Pancreas (tissue), 10 donors: ENCODE measurements at regions not wholly inside any gene's neighbourhood (a gene's known extent, or its start where the extent isn't known, plus 50 kb on each side); places are given as distances from the start of the nearest gene placed in this dataset.

Experiments
- ATAC-seq, 4 donors: fragments of 200-7000 bp; cut with Tn5 transposase; one replicate each; pipeline versions ENCODE4 v1.8.0 to v1.9.1; 2020; ENCODE audit warnings: mild to moderate bottlenecking in 4 of 4, moderate library complexity in 4 of 4
- DNase-seq, 6 donors: peaks; one replicate each; pipeline ENCODE4 v3.0.0-alpha.2; 2020
- FAIRE-seq: peaks from 2 replicates; lab custom pipeline; 2012; peaks lifted over from hg19 to GRCh38; lab: Jason Lieb, UNC
- H3K27ac ChIP-seq, 4 donors: fragments of 200-600 bp; sonication (generic); 1 replicate in 3 of 4; 2 replicates in 1 of 4; pipeline versions ENCODE4 v1.5.0 to v1.8.0; 2020
- H3K27me3 ChIP-seq, 4 donors: fragments of 200-600 bp; one replicate each; pipeline ENCODE4 v1.8.0; 2021
- H3K36me3 ChIP-seq, 3 donors: fragments of 200-600 bp; sonication (generic) in 1 of 3; one replicate each; pipeline versions ENCODE4 v1.5.0 to v1.8.0; 2020 to 2021
- H3K4me1 ChIP-seq, 3 donors: fragments of 200-600 bp; one replicate each; pipeline ENCODE4 v1.8.0; 2021
- H3K4me3 ChIP-seq, 4 donors: fragments of 200-600 bp; sonication (generic) in 2 of 4; one replicate each; pipeline versions ENCODE4 v1.5.0 to v1.8.0; 2020 to 2021
- H3K9me3 ChIP-seq, 4 donors: fragments of 200-600 bp; one replicate each; pipeline ENCODE4 v1.8.0; 2021
- CTCF ChIP-seq, 4 donors: fragments of 200-600 bp; sonication (generic) in 3 of 4; IDR thresholded peaks; one replicate each; pipeline versions ENCODE4 v1.5.0 to v1.8.0; 2021; ENCODE audit warnings: antibody characterized with exemption in 4 of 4
- WGBS, 2 donors: extraction: QIAGEN DNeasy Blood & Tissue Kit; methylation state at CpG; one replicate each; pipeline ENCODE4 v1.1.7; 2013; 5-methylcytosine and 5-hydroxymethylcytosine counted together
- intact Hi-C, 3 donors: fragments of 100-400 bp; cut with DNase I; formaldehyde crosslinking; loops; one replicate each; pipeline versions ENCODE4 v1.11.1 to v1.14.2; 2022
- donor health status: healthy with polysubstance abuse.
- donor health status: DM: no; HTN: no; CAD: no; lungs with moderate emphysema.
- donor health status: DM: no; HTN: no; CAD: no.
- donor health status: control.
- donor health status: control.
- donor health status: Bipolar disorder and iron deficiency.
- donor health status: DM: yes; HTN: yes; CAD: no.
- donor health status: DM: no; HTN: no; CAD: no.
- donor health status: DM: no; HTN: no; CAD: no.
- donor health status: DM: yes; HTN: yes; CAD: no.

DNA sequence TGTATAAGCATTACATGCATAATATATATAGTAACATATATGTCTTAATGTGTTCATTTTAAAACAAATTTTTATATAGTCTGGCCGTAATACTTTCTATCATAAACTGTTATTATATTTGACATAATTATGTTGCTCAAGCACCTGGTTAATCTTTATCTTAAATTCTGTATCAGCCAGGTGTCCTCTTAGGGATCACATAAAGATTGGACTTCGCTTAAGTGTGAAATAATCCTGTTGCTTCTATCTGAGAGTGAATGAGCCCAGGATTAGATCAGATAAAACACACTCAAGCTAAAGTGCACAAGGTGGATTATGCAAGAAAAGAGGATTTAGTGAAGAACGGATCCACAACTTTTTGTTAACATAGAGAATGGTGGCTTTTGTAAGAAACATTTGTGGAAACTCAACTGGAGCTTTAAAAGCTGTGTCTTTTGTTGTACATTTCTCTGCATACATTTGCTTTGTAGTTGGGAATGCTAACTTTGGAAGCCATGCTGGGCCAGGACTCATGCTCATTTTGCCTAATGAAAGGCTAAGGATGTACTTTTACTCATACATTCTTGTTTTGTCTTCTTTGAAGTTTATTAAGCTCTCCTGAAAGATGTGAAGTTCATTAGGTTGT is 437.8 kb downstream of the ZIC1 start:
- TF ChIP-seq CTCF (IDR thresholded peaks at IDR 0.05), result no peak
- ATAC-seq (no peak), FAIRE-seq (no peak), DNase-seq (no peak)
- no peaks in the 10 kb centered on the region for H3K27me3 ChIP-seq
- H3K4me1 ChIP-seq, result no peaks in the 10 kb centered on the region
- no peak overlapping the region for H3K27ac ChIP-seq
- peaks cover 0 to 4% (median 0%) of the 10 kb centered on the region in 4 donors for H3K9me3 ChIP-seq
- intact Hi-C loops, result no loop called here
- WGBS, 2 donors, result 57 to 66% methylated on average over 3 of the region's 3 CpGs
- no peak overlapping the region for H3K4me3 ChIP-seq
- H3K36me3 ChIP-seq, result no peaks in the 10 kb centered on the region

- H3K4me3 ChIP-seq, result no peak overlapping the region
- FAIRE-seq (no peak), DNase-seq (no peak), ATAC-seq (no peak)
- H3K27ac ChIP-seq, result no peak overlapping the region
- H3K4me1 ChIP-seq, result no peaks in the 10 kb centered on the region
- no peaks in the 10 kb centered on the region for H3K36me3 ChIP-seq
- intact Hi-C loops, result no loop called here
- H3K27me3 ChIP-seq, result no peaks in the 10 kb centered on the region
- peaks cover 0 to 4% (median 0%) of the 10 kb centered on the region in 4 donors for H3K9me3 ChIP-seq
- TF ChIP-seq CTCF (IDR thresholded peaks at IDR 0.05), result no peak
These were observed 441.9 kb downstream of the ZIC1 start for GRCh38 chr3:147851062-147851461.

- no peak for TF ChIP-seq CTCF (IDR thresholded peaks at IDR 0.05)
- H3K36me3 ChIP-seq, result no peaks in the 10 kb centered on the region
- H3K4me3 ChIP-seq, result no peak overlapping the region
- ATAC-seq (no peak), DNase-seq (no peak), FAIRE-seq (no peak)
- WGBS, 2 donors, result 71 to 79% methylated on average over 4 of the region's 4 CpGs
- H3K27ac ChIP-seq, result no peak overlapping the region
- no peaks in the 10 kb centered on the region for H3K27me3 ChIP-seq
- no peaks in the 10 kb centered on the region for H3K4me1 ChIP-seq
- intact Hi-C loops, result no loop called here
- no peaks in the 10 kb centered on the region for H3K9me3 ChIP-seq
These were observed 445.4 kb downstream of the ZIC1 start for GRCh38 chr3:147854542-147854941.

DNA sequence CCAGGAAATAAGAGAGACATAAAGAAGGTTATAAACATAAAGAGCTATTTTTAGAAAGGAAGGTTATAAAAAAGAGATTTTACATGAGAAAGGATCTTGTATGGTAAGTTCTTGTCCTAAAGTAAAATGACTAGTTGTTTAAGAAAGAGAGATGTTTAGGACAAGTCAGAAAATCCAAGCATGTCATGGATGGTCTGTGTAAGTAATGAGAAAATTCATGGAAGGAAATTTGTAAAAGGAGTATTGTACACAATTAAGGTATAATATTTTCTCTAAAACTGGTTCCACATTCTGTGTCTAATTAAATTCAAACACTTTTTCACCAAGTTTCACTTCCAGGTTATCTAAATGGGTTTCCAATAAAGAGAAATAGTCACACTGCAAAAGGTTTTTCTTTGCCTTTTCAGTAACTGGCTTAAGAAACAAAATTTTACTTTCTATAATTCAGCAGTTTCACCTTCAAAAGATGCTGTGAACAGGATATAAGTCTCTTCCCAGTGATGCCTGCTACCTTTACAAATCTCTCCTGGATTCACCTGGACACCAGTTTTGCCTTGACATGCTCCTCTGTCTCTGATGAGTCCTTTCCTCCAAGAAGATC is 455.7 kb downstream of the ZIC1 start:
- H3K27me3 ChIP-seq, result no peaks in the 10 kb centered on the region
- H3K9me3 ChIP-seq, result no peaks in the 10 kb centered on the region
- no peak overlapping the region for H3K4me3 ChIP-seq
- H3K27ac ChIP-seq, result no peak overlapping the region
- ATAC-seq, result no peak
- no peak for DNase-seq
- no peak for TF ChIP-seq CTCF (IDR thresholded peaks at IDR 0.05)
- no peaks in the 10 kb centered on the region for H3K4me1 ChIP-seq
- H3K36me3 ChIP-seq, result no peaks in the 10 kb centered on the region
- FAIRE-seq, result no peak
- intact Hi-C loops, result no loop called here

- DNase-seq (no peak), FAIRE-seq (no peak), ATAC-seq (no peak)
- TF ChIP-seq CTCF (IDR thresholded peaks at IDR 0.05), result no peak
- Histone ChIP-seq H3K36me3 (no peaks in the 10 kb centered on the region), H3K4me3 (no peak overlapping the region), H3K27ac (no peak overlapping the region), H3K9me3 (no peaks in the 10 kb centered on the region), H3K27me3 (no peaks in the 10 kb centered on the region), H3K4me1 (no peaks in the 10 kb centered on the region)
- WGBS, 2 donors, result 25 to 44% methylated on average over 1 of the region's 1 CpG
- intact Hi-C loops, result no loop called here
These were observed 457.4 kb downstream of the ZIC1 start for GRCh38 chr3:147866561-147866960.
